GM12874 (cell line): ENCODE measurements at regions not wholly inside any gene's neighbourhood (a gene's known extent, or its start where the extent isn't known, plus 50 kb on each side); places are given as distances from the start of the nearest gene placed in this dataset.

Experiments used
- TF ChIP-seq, protein P1 (sequence below): IDR thresholded peaks from 2 replicates; pipeline ENCODE4 v1.5.1; 2011; ENCODE audit warnings: low read depth, mild to moderate bottlenecking, control low read depth, low read length, moderate library complexity; ENCODE audit not compliant: insufficient read depth

DNA sequence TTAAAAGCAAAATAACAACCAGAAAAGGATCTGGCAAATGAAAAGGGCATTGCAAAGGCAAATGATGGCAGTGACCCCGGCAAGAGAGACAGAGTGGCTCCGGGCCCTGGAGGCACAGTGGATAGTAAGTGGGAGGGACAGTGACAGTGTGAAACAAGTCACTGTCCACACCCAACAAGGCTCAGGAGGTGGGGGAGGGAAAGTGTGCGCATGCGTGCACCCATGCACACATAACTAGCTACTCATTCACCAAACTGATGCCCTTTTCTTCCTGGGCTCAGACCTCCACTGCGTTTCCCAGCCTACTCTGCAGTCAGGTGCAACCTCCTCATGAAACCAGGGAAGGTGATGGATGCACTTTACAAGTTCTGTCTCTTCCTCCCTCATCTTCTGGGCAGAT is 108.4 kb downstream of the SHANK2 start:
- TF ChIP-seq, protein P1, sequence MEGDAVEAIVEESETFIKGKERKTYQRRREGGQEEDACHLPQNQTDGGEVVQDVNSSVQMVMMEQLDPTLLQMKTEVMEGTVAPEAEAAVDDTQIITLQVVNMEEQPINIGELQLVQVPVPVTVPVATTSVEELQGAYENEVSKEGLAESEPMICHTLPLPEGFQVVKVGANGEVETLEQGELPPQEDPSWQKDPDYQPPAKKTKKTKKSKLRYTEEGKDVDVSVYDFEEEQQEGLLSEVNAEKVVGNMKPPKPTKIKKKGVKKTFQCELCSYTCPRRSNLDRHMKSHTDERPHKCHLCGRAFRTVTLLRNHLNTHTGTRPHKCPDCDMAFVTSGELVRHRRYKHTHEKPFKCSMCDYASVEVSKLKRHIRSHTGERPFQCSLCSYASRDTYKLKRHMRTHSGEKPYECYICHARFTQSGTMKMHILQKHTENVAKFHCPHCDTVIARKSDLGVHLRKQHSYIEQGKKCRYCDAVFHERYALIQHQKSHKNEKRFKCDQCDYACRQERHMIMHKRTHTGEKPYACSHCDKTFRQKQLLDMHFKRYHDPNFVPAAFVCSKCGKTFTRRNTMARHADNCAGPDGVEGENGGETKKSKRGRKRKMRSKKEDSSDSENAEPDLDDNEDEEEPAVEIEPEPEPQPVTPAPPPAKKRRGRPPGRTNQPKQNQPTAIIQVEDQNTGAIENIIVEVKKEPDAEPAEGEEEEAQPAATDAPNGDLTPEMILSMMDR, result no peak

DNA sequence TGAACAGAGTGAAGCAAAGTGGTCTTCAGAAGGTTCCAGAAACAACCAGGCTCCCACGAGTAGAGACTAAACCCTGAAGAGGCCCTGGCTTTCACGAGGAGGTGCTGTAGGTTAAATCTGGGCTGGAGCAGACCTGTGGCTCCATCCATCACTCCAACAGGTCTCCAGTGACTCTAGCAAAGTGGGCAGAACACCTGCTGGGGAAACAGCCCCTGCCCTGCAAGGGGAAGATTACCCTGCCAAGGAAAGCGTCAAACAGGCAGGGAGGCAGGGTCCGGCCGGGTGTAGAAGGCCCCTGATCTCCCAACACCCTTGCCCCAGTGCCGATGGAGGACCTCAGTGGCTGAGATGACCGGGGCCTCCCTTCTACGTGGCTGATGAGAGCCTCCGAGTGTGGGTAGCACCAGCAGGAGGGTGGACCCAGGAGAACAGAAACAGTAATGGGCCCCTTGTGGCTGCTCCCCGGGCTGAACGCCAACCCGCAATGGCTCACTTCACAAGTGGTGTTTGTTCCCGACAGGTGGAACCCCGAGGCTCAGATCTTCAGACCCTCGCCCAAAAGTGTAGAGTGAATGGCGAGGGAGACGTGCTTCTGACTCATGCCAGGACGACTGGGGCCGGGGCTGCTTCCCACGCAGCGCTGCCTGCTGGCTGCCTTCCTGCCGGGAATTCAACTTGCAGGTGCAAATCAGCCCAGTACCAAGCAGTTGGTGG is 112.0 kb downstream of the SHANK2 start:
- TF ChIP-seq, protein P1, result no peak

DNA sequence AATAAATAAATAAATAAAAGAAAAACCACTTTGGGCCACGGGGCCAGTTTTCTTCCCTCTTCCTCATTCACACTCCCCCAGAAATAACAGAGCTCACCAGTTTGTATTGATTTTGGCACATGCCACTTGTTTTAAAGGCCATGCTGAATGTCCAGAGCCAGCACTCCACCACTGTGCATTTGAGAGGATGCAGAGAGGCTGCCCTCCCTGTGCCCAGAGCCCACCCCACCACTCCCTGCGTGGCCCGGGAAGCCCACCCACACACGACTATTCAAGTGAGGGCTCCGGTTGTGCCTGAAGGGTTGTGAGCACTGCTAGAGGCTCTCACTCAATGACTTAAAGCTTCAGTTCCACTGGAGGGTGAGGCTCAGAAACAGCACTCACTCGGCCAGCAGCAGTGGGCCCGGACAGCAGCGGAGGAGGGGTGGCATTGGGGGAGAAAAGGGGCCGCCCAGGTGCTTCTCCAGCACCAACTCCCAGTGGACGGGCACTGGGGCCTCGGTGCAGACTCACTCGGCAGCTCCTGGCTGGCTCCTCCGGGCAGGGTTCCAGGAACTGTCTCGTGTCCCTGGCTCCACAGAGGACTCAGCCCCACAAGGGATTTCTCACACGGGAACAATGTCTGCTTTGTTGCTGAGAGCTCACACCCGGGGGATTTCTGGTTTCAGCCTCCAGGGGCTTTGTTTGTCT is 112.7 kb downstream of the SHANK2 start:
- TF ChIP-seq, protein P1, result no peak

DNA sequence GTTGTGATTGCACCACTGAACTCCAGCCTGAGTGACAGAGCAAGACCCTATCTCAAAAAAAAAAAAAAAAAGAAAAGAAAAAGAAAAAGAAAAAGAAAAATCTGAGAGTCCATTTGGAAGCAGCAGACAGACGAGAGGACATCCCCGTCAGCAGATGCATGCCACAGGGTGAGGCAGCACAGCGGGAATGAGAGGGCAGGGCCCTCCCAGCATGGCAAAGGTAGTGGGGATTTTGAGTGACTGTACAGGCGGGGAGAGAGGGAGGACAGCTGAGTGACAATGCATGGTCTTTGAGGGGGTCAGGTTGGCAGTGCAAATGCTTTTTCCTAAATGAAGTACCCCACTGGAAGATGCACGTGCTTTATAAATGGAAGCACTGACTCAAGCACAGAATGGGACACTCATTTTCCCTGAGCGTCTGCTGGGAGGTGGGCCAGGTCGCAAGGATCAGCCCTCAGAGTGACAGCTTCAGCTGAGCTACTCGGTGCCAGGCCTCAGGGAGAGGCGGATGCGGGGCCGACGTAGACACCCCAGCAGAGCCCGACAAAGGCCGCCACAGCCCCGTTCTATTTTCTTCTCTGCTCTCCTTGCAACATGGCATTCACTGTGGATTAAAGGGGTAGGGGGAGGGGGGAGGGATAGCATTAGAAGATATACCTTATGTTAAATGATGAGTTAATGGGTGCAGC is 113.5 kb downstream of the SHANK2 start:
- TF ChIP-seq, protein P1, result no peak

DNA sequence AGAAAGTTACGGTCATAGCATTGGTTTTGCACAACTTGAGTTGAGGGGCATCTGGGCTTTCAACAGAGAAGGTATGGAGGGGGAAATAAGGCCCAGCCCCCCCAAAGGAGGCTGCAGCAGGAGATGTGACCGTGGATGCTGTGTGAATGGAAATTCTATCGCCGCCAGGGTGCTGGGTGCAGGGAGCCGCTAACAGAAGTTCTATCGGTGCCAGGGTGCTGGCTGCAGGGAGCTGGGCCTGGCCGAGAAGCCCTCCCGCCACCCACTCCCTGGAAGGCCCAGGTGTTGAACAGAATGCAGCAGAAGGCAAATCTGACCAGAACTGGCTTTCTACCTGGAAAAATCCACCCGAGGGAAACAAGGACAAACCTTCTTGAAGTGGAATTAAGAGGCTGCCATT is 115.0 kb downstream of the SHANK2 start:
- TF ChIP-seq, protein P1, result no peak

DNA sequence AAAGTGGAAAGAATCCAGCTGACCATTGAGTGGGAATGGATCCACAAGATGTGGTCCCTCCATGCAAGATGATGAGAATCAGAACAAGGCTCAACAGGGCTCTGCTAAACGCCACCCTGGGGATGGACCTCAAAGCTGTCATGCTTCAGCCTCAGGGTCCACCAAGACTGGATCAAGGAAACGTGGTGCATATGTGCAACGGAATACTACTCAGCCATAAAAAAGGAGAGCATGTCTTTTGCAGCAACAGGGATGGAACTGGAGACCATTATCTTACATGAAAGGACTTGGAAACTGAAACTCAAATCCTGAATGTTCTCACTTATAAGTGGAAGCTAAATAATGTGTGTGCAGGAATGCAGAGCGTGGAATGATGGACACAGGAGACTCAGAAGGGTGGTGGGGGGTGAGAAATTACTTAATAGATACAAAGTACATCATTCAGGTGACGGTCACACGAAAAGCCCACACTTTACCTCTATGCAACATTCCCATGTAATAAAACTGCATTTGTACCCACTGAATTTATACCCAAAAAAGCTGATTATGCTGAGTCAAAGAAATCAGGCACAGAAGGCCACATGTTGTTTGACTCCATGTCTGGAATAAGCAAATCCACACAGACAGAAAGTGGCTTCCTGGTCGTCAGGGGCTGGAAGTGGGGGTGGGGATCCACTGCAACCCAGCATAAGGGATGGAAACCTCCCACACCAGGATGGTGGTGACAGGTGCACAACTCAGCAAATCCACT is 116.1 kb downstream of the SHANK2 start:
- TF ChIP-seq, protein P1, result no peak

DNA sequence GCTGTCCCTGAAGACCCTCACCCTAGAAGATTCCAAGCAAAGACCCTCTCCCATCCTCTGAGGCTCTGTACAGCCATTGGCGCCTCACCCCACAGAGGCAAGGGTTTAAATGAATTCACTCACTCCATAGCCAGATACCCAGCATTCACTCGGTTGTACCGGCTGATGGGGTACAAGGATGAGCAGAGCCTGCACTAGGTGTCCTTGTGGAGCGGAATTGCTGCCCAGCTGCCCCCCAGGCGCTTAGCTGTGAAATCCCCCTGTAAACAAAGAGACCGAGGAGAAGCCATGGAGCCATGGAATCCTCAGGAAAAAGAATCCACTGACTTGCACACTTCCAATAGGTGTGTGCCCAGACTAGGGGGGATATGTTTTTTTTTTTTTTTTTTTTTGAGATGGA is 117.3 kb downstream of the SHANK2 start:
- TF ChIP-seq, protein P1, result no peak
